GM21526 (cell line): ENCODE measurements at regions not wholly inside any gene's neighbourhood (a gene's known extent, or its start where the extent isn't known, plus 50 kb on each side); places are given as distances from the start of the nearest gene placed in this dataset.

Source experiments
- ATAC-seq: cut with Tn5 transposase; IDR thresholded peaks from one replicate; pipeline ENCODE4 v1.9.1; 2021; ENCODE audit warnings: moderate library complexity; ENCODE audit not compliant: unreplicated experiment, low FRiP score

DNA sequence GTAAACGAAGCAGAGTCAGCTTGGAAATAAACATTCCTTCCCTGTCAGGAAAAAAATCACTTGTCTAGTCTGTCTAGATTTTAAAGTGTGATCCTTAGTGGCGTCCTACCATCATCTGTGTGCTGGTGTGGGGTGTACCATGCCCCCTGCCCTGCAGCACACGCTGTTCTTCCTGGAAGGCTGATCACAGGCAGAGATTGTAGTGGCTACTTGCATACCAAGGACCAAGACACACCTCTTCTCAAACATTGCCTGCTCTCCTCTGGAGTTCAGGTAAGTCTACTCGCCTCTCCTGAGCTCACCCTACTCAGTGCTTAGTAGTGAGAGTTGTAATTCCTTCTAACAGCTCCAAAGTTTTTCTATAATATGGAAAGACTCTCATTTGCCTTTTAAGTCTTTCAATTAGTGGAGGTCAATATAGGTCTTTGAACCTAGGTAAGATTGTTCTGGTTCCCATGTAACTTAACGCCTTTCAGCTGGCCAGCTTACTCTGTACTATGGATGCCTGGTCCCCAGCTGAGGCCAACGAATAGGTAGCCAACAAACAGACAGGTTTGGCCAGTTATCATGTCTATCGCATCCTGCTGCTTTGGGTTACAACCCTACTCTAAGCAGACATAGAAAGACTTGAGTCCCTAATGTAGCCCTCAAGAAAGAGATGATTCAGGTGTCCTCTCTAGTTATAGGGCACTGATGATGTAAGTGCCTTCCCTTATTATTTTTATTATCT lies 55.4 kb downstream of the XCL1 start:
- ATAC-seq = no peak

- ATAC-seq = no peak
Observed at GRCh38 chr1:168634951-168635532, 58.6 kb downstream of the XCL1 start.

- no peak for ATAC-seq
Observed at GRCh38 chr1:168636200-168636599, 59.8 kb downstream of the XCL1 start.

DNA sequence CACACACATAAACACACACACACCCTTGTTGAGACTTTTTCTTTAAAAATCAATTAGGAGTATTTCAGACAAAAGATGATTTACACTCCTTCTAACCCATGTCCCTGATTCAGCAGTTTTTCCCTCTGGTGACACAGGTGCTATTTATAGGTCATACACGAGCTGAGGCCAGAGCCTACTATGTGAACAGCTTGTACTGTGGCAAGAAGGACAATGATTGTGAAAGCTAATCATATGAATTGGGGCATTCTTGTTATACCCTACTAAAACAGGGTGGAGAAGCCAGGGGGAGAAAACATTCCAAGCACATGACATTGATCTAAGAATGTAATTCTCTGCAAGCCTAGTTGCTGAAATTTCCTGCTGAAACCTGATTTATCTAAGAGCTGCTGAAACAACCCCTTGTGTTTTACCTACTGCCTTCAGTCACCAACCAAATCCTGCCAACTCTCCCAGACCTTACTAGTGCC lies 60.3 kb downstream of the XCL1 start:
- no peak for ATAC-seq

DNA sequence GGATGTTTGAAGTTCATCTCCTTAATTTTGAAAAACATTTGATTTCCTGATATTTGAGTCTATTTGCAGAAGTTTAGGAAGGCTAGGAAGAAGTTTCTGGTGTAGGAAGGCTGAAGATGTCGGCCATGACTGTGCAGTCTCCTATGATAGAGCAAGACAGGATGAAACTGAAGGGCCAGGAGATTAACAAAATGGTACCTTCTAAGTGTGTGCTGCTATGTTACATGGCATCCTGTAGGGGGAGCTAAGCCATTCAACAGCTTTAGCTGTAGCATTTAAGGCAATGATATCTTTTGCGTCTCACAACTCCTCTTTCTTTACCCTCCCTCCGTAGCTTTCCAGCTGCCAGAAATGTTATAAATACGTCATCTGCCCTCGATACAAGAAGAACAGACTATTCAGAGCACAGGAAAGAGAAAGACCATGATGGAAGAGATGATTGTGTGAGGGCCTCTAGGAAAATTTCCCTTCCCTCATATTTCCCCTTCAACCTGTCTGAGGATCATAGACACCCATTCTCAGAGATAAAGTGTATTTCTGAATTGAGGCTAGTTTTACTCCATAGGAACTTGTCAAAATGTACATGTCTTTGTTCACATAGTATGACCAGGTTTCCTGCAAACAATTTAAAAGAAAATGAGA lies 61.1 kb downstream of the XCL1 start:
- peak; percentile 81 for ATAC-seq

GRCh38 chr1:168638884-168639283 lies 62.5 kb downstream of the XCL1 start:
- ATAC-seq = no peak

DNA sequence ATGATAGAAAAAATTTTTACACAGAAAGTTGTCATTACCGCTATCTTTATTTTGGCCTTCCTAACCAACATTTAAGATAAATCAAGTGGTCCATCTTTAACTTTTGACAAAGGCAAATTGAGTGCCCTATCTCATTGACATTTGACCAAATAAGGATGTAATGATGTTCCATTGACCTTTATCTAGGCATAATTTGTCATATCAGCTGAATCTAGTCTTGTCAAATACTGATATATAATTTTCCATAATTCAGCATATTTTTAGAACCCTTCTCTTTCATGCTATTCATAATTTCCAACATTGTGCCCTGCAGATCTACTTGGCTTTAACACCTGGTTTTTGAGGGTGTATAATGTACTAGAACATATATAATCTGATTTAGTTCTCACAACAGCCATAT lies 63.8 kb downstream of the XCL1 start:
- no peak for ATAC-seq

DNA sequence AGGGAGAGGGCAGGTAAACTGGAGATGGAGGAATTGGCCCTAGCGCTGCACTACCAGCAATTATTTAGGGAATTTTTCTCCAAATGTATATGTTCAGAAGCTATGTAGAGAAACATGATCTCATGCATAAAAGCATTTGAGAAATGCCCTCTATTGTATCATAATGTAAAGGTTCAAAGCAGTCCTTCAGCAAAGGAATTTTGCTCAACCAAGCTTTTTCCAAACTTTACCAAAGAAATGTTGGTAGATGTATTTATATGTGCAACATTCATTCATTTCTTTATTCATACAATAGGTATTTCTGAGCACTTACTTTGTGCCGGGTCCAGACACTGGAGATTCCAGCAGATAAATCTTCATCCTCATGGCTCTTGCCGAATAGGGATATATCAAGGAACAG lies 64.4 kb downstream of the XCL1 start:
- ATAC-seq = no peak

GRCh38 chr1:168643152-168643551 lies 66.7 kb downstream of the XCL1 start:
- ATAC-seq = no peak
